Right hindlimb (tissue), 1 donor: ENCODE measurements at regions not wholly inside any gene's neighbourhood (a gene's known extent, or its start where the extent isn't known, plus 50 kb on each side); places are given as distances from the start of the nearest gene placed in this dataset.

Experiments
- DNase-seq: peaks from one replicate; pipeline ENCODE4 v3.0.0-alpha.2; 2018

DNA sequence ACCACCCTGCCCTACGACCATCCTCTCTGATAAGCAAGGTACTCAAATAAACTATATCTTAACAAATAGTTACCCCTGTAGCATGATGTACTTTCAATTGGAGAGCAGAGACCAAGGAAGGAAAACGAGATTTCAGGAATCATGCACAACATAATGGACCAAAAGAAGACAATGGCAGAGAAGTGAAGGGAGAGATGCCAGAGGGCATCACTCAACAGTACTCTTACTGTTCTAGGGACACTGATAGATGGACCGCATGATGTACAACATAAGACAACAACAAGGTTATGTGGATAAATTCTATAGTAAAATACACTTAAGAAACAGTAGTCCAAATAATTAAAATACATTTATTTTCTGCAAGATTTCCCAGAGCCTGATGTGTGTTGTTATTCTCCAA lies 77.5 kb upstream of the IFNG-AS1 start:
- no peak for DNase-seq

DNA sequence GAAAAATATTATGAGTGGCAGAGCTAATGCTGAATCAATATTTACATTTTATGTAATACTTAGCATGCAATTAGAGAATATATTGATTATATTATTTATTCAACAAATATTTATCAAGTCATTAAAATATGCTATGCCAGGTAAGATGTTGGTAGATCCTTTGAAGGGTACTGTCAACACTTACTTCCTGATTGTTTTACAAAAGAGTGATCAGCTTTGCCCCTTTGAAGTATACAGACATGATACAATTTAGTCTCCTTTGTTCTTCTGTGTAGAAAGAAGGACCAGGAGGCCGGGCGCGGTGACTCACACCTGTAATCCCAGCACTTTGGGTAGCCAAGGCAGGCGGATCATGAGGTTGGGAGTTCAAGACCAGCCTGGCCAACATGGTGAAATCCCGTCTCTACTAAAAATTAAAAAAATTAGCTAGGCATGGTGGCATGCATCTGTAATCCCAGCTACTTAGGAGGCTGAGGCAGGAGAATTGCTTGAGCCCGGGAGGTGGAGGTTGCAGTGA lies 73.9 kb upstream of the IFNG-AS1 start:
- no peak for DNase-seq

DNA sequence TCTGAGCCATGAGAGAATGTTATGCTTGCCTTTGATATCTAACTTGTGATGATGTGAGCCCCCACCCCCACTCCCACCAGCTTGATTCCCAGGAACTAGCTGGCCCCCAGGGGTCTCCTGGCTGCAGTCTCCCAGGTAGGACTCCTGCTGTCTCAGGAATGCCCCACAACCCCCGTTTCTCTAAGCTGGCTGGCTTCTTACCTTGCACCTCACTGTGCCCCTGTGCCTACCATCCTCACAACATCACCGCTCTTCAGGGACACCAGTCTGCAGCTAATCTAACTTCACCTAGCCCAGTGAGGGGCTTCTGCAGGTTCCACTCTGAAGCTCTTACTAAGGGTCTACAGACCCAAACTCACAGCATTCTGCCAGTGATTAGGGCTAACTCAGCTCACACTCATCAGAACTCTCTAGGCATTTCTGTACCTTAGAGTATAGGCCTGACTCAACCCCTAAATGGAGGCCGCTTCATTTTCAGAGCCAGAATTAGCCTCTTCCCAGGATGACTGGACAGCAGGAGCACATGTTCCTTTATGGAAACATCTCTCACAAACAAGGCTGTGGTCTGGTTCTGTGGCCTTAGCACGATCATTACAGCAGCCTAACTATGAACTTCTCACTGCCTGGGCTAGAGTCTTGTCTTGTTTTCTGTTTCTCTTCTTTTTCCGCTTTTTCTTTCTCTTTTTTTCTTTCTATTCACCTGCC lies 72.8 kb upstream of the IFNG-AS1 start:
- DNase-seq, result no peak

GRCh38 chr12:67917811-67918210 lies 71.4 kb upstream of the IFNG-AS1 start:
- DNase-seq, result no peak

DNA sequence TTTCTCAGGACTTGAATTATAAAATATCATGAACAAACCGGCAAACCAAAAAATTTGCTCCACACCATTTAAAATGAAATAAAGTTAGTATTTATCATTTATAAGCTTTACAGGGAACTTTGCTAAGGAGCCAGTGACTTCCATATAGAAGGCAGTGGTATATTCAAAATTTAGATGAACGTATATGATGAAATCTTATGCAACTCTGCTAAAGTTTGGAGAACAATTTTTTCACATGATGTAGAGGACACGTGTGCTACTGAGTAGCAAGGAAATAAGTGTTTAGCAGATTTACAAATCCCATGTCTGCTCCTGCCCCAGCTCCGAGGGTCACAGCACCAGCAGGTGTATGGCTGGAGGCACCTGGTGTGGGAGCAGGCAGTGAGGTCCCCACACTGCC lies 70.8 kb upstream of the IFNG-AS1 start:
- no peak for DNase-seq

DNA sequence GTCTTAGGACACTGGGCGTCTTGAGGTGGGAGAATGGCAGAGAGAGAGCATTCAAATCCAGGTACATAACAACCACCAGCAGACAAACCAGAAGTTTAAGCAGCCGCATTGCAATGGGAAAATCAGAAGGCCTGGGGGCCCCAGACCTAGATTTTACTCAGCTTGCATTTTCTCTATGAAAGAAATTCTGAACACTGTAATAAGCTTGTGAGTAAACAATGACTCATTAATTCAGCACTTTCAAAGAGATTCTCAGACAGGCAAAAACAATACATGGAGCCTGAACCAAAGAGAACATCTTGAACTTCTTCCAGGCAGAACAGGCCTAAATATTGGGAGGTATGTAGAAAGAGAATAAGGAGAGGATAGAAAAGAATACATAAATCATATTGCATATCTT lies 69.8 kb upstream of the IFNG-AS1 start:
- DNase-seq, result no peak

- no peak for DNase-seq
Observed at GRCh38 chr12:67920413-67920812, 68.8 kb upstream of the IFNG-AS1 start.

DNA sequence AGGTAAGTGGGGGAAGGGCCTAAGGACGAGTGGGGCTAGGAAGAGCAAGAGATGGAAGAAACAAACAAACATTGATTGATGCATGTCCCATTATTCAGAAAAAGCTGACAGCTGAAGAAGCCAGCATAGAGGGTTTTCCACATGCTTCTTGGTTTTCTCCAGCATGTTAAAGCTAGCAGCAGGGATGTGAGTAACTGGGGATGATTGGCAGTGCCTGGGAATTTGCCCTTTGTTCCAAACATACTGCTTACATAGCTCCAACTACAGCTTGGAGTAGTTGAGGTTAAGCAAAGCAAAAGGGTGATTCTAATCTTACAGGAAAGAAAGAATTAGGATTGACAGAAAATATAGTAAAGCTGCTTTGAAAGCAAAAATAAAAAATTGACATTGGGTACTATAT lies 68.0 kb upstream of the IFNG-AS1 start:
- no peak for DNase-seq

DNA sequence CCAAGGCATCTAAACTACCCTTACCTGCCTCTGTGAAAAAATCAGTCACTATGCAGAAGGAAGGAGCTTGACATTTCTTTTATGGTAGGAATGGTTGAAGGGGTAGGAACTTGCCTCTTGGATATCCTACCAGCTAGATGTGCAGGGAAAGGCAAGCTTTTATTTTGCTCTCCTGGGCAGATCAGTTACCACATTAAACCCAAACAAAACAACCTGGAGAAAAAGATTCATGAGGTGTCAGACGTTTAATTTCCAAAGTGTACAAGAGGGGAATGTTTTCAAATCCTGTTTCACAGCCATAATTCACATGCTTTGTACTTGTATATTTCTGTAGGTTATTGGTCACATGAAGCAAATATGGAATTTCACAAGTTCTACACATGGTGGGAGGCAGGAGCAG lies 67.0 kb upstream of the IFNG-AS1 start:
- no peak for DNase-seq

GRCh38 chr12:67925077-67925476 lies 64.2 kb upstream of the IFNG-AS1 start:
- no peak for DNase-seq

DNA sequence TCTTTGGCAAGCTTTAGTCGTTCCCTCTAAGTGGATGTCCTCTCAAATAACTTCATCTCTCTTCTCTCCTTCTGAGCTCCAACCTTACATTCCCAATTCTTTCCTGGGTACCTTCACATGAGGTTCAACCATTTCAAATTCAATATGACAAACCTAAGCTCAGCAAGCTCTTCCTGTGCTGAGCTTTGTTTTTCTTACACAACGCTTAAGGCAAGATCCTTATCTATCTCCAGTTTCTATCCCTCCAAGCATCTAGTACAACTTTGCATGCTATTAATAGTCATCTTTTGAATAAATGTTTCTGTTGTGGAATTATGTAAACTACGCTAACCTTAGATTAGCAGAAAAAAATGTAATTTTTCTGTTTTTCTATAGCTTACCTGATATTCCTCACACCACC lies 63.7 kb upstream of the IFNG-AS1 start:
- no peak for DNase-seq

GRCh38 chr12:67926063-67926462 lies 63.2 kb upstream of the IFNG-AS1 start:
- DNase-seq, result no peak

- no peak for DNase-seq
Observed at GRCh38 chr12:67927324-67927723, 61.9 kb upstream of the IFNG-AS1 start.

DNA sequence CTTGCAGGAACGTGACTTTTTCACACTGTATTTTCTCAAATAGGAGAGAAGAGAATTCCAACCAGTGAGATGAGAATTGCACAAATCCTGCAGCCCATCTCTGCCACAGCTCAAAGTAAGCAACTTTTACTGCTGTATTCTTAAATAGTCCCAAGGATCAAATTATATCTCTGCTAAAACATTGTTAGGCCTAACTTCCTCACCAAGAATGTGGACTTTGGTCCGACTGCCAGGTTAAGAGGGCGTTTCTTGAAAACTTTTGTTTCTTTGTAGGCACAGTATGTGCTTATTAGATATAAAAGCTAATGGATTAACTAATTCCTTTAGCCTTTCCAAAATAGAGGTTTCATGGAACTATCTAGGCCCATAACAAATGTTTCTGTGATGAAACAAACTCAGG lies 61.4 kb upstream of the IFNG-AS1 start:
- DNase-seq, result no peak

GRCh38 chr12:67928621-67929383 lies 60.4 kb upstream of the IFNG-AS1 start:
- peak; percentile 63 for DNase-seq

GRCh38 chr12:67929384-67929772 lies 59.9 kb upstream of the IFNG-AS1 start:
- no peak for DNase-seq

DNA sequence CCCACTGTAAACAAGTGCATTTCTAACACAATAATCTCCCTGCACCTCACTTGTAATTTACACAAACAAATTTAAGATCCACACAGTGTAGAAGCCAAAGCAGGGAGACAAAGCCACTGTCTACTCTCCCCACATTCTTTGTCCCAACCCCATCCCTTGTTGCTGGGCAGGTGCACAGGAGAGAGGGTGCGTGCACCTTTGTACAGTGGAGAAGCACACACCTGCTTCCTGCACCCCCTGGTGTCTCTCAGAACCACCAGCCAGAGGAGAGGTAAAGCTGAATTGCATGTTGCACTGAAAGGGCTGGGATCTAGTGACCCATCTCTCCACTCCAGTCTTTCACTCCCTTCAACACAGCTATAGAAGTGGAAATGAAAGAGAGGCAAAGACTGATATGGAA lies 51.4 kb upstream of the IFNG-AS1 start:
- DNase-seq, result no peak
